ENCODE measurements at regions not wholly inside any gene's neighbourhood (a gene's known extent, or its start where the extent isn't known, plus 50 kb on each side); places are given as distances from the start of the nearest gene placed in this dataset.

DNA sequence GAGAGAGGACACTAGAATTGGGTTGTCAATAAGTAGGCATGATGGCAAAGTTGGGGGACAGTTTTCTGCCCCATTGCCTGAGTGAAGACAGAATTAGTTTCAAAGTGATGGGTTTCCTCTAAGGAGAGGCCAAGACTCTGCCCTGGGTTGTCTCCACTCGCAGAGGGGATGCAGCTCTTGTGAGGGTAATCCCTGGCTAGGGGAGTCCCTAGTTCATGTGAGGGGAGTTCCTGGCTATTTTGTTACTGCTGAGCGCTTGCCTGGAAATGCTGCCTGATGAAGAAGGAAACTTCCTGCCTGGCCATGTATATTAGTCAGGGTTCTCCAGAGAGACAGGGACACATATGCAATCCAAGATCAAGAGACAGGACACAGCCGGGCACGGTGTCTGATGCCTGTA, 501.5 kb downstream of the BCL11A start:
- DNase-seq, result no peak

- no peak for DNase-seq
Observed at GRCh38 chr2:60047944-60048525, 505.4 kb downstream of the BCL11A start.

DNA sequence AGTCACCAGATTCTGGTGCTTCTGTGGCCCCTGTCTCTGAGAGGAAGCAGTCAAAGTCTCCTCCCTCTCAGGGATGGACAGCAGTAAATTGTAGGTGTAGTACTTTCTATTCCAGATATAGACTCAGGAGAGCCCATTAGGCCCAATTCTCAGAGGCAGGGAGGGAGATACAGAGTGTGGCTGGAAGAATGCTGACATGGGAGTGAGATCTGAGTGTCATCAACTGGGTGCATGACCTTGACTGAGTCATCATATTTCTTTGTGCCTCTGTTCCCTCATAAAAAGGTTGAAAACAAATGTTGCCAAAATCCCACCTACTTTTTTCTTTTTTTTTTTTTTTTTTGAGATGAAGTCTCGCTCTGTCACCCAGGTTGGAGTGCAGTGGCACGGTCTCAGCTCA, 506.1 kb downstream of the BCL11A start:
- no peak for DNase-seq

DNA sequence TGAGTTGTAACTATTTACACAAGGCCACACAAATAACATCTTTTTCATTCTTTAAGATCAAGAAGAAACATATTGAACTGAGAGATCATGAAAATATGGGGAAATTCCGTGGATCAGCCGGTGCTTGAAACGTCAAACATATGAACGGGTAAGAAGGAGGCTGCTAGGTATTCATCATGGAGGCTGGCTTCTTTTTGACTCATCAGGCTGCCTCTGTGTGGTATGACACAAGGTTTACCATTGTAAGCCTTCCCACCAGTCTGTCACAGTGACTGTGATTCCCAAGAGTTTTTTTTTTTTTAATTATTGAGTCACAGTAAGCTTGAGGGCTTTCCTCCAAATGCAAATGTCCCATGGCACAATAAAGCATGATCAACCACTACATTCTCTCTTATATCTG, 506.9 kb downstream of the BCL11A start:
- DNase-seq, result no peak

- DNase-seq, result no peak
Observed at GRCh38 chr2:60045456-60045855, 508.0 kb downstream of the BCL11A start.

- DNase-seq, result no peak
Observed at GRCh38 chr2:60044484-60044883, 509.0 kb downstream of the BCL11A start.

GRCh38 chr2:60042023-60042422, 511.4 kb downstream of the BCL11A start:
- no peak for DNase-seq

DNA sequence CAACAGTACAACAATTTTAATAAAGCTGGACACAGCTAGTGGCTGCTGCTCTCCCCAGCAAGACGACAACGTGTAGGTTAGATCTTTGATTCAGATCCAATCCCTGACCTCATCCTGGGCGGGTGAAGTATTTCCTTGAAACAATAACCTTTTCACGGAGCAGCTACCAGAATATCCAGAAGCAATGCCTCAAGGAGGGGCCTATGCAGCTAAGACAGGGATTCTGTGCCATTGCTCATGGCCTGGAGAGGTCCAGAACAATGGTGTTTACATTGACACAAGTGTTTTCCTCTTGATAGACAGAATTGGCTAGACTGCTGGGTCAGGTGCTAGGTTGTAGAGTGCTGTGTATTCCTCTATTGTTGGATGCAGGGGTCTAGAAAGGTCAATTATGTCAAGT, 520.1 kb downstream of the BCL11A start:
- DNase-seq, result no peak

DNA sequence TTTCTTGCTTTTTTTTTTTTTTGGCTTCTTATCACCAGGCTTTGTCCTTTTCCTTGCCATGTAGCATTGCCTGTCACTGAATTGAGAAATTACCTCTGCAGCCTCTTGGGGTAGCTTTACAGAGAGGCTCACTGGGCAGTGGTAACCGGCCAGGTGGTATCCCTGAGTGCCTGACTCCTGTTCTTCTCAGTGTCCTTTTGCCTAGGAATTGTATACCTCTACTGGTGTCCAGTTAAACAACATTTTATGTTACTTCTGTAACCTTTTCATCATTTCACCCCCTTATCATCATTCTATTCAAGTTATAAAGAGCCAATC, 523.9 kb downstream of the BCL11A start:
- no peak for DNase-seq

DNA sequence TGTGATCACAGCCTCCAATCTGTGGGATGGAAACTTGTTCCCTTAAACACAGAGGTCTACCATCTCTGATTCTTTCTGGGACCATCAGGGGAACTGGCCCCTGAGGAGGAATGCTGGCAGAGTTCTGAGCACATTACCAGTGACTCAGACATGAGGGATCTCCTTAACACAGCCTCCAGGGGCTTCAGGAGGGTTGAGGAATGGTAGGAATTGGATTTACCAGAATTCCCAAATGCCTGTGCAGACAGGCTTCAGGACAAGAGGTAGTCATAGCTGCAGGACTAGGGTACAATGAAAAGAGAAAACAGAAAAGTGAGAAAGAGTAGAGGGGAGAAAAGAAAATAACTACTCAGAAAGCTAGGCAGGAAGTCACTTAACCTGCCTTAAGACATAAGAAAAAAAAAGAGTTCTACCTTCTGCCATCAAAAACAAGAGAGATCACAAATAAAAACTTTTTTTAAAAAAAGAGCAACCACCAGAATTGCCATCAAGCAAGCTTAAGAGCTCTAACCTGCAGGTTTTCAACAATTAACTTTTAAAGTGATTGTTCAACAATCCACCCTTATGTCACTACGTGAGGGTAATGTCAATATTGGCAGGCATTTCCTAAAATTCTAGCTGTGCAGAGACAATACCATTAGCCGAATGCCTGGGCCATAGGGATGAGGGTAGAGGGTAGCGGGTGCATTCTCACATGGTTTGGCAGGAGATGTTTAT, 524.4 kb downstream of the BCL11A start:
- no peak for DNase-seq

- DNase-seq, result no peak
Observed at GRCh38 chr2:60025496-60025895, 528.0 kb downstream of the BCL11A start.

- DNase-seq, result no peak
Observed at GRCh38 chr2:60023256-60023985, 530.0 kb downstream of the BCL11A start.

DNA sequence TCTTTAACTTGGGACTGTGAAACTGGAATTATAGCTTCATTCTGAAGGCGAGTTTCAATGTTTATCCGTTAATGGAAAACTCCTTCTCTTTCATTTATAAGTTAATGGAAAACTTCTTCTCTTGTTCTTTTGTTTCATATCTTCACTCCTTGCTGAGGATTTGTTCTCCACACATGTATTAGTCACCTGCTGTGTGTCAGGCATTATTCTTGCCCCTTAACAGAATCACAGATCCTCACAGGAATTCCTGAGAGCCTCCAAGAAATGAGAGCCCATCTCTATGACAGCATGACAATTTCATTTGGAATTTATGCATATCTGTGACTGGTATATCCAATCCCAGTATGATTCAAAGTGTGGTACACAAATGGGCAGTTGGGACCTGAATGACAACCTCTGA, 545.8 kb downstream of the BCL11A start:
- DNase-seq, result no peak

GRCh38 chr2:60003076-60003475, 550.4 kb downstream of the BCL11A start:
- no peak for DNase-seq

DNA sequence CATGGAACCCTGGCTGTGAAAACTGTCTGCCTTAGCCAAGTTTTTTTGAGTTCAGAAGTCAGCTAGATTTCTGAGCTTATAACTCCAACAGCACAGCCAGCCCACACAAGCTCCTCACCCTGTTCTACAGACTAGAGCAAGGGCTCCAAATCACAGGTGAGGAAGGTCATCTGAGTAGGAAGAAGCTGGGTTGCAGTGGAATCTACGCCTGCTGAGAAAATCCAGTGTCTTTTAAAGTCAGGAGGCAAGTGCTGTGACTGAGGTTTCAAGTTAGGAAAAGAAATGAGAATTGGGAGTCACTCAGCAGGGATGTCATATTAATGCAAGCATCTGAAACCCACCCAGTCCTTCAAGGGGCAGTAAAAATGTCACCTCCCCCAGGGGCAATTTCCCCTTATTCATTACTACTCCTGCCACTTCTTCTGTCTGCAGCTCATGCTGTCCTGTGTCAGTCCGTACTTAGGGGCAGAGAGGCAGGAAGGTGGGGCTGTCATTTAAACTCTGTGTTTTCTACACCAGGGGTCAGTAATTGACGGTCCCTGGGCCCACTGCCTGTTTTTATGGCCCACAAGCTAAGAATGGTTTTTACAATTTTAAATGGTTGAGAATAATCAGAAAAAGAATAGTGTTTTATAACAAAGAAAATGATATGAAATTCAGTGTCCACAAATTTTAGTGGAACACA, 551.1 kb downstream of the BCL11A start:
- no peak for DNase-seq

- DNase-seq, result no peak
Observed at GRCh38 chr2:60000686-60001085, 552.8 kb downstream of the BCL11A start.

DNA sequence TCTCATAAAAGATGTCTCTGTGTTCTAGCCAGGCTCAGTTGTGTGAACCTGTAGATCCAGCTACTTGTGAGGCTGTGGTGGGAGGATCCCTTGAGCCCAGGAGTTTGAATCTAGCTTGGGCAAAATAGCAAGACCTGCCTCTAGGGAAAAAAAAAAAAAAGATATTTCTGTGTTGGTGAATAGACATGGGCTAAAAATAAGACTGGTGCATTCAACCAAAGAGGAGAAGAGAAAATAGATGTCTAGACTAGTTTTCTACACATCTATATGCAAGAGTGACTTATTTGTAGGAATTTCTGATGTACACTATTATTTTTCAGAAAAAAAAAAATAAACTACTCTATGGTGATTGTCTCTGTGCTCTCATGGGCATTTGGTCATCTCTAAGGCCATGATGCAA, 555.1 kb downstream of the BCL11A start:
- DNase-seq, result no peak

DNA sequence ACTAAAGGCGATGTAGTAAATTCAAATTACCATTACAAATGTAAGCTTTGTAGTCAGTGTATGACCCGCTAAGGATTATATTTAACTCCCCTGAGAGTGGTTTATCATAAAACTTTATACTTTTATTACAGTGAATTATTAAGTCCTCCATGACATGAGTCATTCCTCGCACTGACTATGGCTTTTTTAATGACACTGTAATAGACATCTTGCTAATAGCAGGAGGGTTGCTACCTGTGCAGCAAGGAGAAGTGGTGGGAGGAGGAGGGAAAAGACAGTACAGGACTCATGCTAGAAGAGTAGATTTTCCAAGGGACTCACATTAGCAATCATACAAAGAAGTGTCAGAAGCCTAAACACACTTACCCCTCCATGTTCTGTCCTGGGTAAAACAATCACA, 556.1 kb downstream of the BCL11A start:
- no peak for DNase-seq

DNA sequence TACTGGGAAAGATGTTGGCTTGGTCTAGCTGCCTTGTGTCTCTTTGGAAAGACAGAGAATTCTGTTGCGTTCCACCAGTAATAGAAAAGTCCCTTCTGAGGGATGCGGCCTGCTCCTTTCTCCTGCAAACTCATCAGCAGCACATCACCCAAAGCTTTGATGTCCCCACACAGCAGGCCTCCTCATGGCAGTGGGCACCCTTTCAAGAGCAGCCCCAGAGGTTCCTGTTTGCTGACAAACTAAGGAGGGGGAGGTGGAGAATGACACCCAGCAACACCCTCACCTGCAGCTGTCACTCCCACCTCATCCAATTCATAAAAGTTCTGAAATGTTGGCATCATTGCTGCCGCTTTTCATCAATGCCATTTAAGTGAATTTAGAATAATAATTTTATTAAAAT, 556.6 kb downstream of the BCL11A start:
- DNase-seq, result no peak

GRCh38 chr2:59993726-59994125, 559.7 kb downstream of the BCL11A start:
- DNase-seq, result no peak

DNA sequence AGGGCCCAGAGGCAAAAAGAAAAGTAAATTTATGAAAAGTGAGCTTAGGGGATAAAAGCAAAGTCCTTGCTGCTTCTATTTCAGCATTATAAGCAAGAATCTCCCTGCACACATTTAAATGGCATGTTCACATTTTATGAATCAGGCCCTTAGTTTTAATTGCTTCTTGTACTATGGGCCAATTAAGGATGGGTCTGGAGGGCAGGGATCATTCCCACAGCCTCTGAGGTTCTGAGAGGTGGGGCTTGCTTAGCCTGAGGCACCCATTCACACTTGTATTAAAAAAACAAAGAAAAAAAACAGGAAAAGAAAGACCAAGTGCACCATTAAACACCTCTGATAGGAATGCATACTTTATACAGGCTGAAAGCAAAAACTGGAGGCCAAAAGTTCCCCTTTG, 565.1 kb downstream of the BCL11A start:
- DNase-seq, result no peak

- DNase-seq, result no peak
Observed at GRCh38 chr2:59986511-59986910, 566.9 kb downstream of the BCL11A start.

- DNase-seq, result no peak
Observed at GRCh38 chr2:59985923-59986322, 567.5 kb downstream of the BCL11A start.

Data from skin of body (tissue), 1 donor.